GM18873 (cell line): ENCODE measurements at regions not wholly inside any gene's neighbourhood (a gene's known extent, or its start where the extent isn't known, plus 50 kb on each side); places are given as distances from the start of the nearest gene placed in this dataset.
"Not testable (repeated sequence)": the region's sequence is repeated elsewhere in the genome, so short reads cannot be mapped to it uniquely, and the experiment has no call there.

Experiments
- ATAC-seq: cut with Tn5 transposase; IDR thresholded peaks from one replicate; pipeline ENCODE4 v1.9.1; 2021; ENCODE audit warnings: mild to moderate bottlenecking, moderate library complexity, moderate number of reproducible peaks; ENCODE audit not compliant: unreplicated experiment, low FRiP score

DNA sequence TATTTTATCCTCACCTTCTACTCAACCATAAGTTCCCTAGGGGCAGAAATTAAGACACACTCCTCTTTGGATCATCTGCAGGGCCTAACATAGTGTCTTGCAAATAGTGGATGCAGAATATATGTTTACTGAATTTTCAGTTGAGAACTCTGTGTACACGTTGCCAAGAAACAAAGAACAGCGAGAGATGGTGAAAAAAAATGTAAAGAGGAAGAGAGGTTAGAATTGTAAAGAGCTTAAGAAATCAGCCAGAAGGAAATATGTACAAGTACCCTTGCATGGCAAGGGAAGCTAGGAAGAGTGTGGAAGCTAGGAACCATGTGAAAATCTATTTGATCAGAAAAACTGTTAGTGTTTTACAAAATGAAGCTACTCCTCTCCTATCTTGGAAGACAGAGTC, 431.0 kb downstream of the SMARCA1 start:
- no peak for ATAC-seq

DNA sequence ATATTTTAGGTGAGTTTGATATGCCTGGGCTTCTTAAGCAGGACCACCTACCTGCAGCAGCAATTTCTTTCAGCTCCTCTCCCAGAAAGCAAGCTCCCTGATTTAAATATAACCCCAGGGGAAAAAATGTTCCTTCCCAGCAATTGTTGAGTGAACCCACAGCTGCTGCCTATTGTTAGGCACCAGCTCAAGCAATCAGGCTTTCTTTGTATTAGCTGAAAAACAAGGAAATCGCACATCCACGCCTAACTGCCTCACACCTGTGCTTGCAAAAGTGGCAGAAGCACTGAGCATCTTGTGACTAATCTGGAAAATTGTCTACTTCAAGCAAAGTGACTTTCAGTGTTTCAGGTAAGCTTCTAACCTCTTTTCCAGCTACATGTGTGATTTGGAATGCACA, 432.2 kb downstream of the SMARCA1 start:
- ATAC-seq, result no peak

DNA sequence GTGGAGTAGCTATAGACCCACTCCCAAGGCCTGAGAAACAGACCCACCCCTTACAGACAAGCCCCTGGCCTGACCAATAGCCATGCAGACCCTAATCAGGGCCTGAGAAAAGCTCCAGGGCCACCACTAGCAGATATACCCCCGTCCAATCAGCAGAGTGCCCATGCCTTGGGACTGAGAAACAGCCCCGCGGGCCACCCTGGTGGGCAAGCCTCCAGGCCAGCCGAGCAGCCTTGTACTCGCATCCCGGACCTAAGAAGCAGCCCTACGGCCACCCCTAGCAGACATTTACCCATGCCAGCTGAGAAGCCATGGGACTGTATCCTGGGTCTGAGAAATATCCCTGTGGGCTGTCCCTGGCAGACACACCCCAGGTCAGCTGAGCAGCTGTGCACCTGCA, 436.5 kb downstream of the SMARCA1 start:
- no peak for ATAC-seq

DNA sequence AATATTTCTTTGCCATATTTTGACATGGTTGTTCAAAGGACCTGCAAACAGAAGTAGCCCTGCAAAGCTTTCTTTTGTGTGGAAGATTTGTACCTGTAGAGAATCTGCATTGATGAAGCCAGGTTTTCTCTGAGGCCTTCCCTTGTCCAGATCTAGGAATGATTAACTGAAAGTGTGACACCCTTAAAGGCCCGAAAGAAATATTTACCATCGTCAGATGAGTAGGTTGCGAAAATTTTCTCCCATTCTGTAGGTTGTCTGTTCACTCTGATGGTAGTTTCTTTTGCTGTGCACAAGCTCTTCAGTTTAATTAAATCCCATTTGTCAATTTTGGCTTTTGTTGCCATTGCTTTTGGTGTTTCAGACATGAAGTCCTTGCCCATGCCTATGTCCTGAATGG, 439.0 kb downstream of the SMARCA1 start:
- not testable (repeated sequence) for ATAC-seq

DNA sequence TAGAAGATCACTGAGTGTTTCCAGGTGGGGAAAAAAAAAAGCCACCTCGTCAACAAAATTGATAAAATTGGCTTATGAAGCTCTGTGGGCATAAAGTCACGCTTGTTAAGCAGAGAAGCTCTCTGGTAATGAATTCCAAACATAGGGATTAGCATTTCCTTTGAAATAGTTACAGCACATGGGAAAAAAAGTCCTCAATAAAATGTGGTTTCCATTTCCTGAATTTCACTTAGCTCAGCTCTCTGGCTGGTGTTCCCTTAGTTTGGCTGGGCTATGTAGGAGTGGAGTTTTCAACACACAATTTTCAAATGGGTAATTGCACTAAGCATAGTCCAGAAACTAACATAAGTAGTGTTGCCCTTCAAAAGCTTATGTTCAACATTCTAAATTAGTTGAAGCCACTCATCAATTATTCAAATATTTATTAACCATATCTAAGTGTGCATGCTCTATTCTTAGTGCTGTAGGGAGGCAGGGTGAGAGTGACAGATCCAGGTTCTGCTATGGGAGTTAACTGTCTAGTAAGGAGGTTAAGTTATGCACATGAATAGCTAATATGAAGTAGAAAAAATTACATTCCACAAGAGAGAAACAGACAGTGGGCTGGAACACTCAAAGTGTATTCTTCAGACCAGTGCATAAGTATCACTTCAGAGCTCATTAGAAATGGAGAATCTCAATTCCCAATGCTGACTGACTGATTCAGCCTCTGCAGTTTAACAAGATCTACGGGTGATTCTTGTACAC, 445.7 kb downstream of the SMARCA1 start:
- no peak for ATAC-seq

DNA sequence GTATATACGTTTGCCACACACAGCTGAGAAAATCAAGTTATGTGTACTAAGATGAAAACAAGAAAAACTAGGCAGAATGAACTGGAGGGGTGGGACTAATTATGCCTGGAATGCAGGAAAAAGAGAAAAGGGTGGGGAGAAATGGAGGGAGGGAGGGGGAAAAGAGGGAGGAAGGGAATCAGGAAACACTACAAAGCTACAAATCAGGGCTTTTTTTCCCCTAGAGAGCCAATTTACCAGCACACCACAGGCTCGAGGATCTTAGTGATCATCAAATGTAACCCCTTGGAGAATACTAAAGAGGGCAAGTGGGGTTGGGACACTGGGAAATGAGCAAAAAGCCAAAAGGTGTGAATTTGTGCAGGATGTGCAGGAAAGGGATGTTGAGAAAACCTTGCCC, 451.9 kb downstream of the SMARCA1 start:
- no peak for ATAC-seq

DNA sequence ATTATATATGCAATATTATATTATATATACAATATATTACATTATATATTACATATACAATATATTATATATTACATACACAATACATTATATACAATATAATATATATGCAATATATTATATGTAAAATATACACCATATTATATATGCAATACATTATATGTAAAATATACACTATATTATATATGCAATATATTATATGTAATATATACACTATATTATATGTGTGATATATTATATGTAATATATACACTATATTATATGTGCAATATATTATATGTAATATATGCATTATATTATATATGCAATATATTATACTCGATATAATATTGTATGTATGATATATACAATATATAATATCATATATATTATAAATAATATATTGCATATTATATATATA, 457.4 kb downstream of the SMARCA1 start:
- ATAC-seq, result no peak

DNA sequence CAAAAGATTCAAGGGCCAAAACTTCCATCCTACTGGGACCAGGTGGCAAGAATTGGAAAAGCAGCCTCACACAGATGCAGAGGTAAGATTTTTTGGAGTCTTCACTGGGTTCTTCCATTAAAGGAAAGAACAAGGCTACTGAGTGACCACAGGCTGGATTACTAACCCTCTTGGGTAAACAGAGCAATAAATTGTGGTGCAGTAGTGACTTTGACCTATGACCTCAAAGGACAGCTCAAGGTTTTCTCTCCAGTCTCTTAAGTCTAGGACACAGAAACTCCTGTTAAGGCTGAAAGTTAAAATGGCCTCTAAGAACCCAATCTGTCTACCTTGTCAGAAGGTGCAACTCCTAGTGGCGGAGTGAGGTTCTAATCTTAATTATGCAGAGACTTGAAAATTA, 464.9 kb downstream of the SMARCA1 start:
- ATAC-seq, result no peak

DNA sequence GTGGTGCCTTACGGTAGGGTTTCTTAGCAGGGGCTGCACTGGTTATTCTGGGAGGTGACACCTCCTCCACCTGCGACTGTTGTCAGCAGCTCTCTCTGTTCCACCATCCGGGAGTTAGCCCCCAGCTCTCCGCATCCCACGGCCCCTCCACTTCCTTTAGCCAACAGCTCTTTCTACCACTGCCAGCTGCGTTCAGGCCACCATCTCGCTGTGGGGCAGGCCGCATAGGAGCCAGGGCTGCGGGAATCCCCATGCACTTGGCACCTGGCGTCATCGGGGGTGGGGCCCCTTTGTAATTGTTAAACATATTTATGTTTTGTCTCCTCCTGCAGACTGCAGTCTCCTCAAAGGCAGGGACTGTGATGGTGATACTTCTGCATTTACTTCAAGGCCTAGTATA, 480.2 kb downstream of the SMARCA1 start:
- ATAC-seq, result no peak

DNA sequence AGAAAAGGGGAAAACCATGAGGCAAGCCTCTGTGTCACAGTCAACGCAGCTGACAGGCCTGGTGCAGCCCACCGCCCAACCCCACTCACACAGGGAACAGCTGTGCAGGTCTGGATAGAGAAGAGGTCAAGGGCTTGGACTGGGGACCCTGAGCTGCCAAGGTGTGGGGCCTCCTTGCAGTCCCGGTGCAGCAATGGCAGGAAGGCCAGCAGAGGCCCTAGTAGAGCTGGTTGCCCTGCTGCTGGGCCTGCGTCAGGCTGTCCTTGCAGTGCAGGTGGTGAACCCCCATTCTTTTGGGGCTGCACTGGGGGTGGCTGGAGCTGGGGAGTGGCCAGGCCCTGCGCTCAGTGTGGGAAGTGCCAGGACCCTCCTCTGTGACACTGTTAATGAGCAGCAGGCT, 482.0 kb downstream of the SMARCA1 start:
- no peak for ATAC-seq

DNA sequence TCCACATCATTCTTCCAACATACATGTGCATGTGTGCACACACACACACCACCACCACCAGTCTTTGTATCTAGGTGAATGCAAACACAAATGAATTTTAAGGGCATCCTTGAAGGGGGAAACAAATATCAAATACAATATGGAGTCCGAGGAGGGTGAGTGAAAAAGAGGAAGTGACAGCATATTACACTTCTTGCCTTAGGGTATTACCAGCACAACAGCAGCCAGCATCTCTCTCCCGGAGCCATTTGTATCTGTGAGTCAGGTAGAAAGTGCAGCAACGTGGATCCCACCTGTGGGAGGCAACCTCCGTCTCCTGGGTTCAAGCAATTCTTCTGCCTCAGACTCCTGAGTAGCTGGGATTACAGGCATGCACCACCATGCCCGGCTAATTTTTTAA, 483.2 kb downstream of the SMARCA1 start:
- ATAC-seq, result no peak

DNA sequence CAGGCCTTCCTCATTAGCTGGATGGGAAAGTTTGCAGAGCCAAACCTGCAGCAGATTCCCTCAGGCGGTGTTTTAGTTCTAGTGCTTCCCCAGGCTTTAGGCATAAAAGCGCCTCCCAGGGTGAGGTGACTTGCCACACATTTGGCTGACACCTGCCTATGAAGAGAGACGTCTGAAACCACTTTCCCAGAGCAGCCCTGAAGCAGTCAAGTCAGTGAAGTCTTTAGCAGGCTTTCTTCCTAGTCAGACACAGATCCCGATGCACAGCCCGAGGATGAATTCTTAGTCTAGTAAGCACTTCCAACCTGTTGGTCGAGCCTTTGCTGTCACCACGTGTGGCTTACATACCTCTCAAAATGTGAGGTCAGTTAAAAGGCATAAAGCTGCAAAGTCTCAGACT, 484.1 kb downstream of the SMARCA1 start:
- no peak for ATAC-seq

DNA sequence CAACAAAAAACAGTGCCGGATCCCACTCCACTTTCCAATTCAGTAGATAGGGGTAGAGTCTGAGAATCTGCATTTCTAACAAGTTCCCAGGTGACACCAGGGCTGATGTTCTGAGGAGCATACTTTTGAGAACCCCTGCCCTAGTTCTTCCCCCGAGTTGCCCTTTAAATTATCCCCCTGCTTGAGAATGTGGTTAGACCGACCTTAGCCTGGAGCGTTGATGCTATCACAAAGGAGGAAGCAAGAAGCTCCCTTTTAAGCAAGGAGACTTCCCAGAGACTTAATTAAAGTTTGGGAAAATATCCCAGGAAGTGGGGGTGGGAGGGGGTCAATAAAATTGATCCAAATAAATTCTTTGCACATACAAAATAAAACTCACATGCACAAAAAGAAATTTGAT, 485.9 kb downstream of the SMARCA1 start:
- no peak for ATAC-seq

DNA sequence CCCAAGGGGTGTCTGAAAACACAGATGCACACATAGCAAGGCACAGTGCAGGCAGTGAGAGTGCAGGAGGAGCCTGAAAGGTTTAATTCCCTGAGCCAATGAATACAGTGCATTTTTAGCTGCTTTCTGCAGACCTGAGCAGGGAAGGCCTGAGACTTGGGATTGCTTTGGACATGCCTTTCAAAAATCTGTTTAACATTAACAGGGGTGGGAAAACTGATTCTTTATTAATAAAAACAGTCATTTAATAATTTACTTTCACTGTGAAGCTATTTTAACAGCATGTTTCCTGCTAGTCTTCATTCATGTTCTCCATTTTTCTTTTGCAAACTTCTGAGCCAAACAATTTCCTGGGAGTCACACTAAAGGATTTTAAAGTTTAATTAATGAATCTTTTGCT, 488.1 kb downstream of the SMARCA1 start:
- no peak for ATAC-seq

DNA sequence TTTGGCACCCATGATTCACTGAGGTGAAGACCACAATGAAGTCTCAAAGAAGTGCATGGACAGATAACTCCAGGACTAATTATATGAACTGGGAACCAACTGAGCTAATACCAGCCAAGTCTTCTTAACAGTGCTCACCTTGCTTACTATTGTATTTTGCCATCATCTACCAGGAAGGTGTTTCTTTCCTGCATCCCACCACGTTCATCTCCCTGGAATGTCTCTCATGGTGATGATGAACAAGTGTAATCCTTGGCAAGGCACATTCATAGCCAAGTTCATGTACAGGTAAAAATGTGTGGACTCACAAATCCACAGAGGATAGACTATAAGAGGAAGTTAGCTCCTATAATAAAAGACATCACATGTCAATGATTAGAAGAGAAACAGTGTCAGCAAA, 489.1 kb downstream of the SMARCA1 start:
- no peak for ATAC-seq

DNA sequence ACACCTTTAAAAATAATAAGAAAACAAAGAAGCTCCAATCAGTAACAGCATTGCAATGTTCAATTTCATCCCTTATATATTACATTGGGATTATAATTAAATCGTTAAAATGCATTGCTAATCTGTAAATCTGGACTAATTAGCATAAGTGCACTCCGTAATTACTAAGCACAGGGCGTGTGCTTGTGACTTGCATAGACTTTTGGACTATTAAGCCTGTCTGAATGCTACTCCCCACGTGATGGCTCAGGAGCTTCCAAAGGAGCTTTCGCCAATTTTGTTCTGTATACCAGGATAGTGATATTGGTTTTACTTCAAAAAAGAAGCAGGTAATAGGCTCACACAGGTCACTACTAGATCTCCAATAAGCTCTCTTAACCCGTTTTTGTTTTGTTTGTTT, 497.1 kb downstream of the SMARCA1 start:
- no peak for ATAC-seq

DNA sequence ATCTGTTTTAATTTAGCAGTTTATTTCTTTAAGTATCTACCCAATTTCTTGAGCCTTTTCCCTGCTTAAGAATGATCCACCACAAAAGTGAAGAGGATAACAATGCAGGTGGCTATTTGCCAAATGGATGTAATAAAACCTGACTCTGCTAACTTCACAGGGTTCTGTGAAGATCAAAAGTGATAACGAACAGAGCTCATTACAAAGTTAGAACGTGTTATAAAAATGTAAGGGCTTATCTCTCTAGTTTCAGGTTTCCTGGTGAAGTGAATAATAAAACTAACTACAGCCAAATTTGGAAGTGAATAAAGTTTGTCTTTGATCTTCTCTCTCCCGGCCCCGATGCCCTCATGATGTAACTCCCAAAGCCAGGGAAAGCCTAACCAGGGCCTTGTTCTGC, 497.9 kb downstream of the SMARCA1 start:
- ATAC-seq, result no peak

DNA sequence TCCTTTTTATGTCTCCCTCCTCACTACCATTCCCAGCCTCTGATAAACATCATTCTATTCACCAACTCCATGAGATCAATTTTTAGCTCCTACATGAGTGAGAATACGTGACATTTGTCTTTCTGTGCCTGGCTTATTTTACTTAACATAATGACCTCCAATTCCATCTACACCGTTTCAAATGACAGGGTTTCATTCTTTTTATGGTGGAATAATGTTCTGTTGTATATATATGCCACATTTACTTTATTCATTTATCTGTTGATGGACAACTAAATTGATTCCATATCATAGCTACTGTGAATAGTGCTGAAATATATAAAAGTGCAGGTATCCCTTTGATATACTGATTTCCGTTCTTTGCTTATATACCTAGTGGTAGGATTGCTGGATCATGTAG, 503.9 kb downstream of the SMARCA1 start:
- no peak for ATAC-seq

DNA sequence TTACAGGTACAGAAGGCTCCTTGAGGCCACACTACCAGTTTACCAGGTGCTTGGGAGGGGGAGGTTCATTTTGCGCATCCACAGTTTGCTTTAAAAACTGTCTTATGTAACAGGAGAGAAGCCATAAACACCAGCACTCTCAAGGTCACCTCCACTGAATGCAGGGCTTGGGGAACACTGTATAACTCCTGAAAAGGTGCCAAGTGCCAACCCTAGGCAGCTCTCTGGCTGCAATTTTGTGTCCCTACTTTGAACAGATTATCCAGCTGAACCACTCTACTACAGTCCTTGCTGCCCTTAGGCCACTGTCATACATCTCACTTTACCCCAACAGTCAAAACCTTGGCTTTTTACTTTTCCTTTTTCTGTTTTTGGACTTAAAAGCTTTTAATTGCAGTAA, 507.9 kb downstream of the SMARCA1 start:
- no peak for ATAC-seq

DNA sequence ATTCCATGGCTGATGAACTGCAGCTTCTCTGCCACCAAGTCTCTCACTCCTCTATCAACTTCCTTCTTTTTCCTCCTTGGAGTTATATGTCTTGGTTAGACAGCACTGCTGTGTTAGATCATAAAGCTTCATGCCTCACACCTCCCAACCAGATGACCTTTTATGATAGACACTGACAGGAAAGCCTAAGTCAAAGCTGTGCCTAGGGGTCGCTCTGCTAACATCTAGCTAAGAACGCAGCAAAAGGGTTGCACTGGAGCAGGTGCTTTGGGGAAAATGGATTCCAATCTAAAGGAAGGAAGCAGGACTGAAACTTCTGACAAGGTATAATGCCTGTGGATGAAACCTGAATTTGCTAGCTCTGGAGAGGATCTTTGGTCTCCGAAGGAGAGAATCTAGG, 509.7 kb downstream of the SMARCA1 start:
- no peak for ATAC-seq

DNA sequence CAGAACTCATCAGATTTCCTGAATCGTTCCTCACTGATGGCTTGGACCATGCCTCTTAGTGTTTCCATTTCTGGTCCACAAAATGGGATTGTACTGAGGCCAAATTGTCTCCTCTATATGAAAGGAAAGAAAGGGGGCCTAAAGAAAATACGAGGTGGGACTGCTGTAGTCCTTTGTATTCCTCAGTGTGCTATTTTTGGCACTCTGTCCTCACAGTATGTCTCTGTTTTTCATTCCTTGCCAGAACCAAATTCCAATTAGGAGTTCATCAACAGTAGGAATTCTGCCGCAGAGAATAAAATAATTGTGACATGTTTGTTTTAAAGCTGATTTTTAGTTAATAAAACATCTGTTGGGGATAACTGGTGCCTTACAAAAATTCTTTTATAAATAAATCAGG, 515.7 kb downstream of the SMARCA1 start:
- no peak for ATAC-seq

DNA sequence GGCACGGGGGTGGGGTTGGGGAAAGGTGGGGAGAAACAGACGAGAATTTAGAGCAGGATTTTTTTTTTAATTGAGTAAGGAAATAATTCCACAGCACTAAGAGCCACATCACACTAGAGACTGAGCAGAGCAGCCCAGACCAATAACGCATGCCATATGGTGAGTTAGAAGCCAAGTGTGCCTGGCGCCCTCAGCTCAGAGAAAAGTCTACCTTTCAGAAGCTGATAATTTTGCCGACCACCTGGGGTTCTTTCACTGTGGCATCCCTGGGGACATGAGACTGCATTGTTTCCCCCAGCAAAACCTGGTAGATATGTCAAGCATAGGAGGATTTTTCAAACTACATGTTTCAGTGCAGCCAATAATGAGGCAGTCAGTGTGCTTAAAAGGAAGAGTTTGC, 516.8 kb downstream of the SMARCA1 start:
- no peak for ATAC-seq

DNA sequence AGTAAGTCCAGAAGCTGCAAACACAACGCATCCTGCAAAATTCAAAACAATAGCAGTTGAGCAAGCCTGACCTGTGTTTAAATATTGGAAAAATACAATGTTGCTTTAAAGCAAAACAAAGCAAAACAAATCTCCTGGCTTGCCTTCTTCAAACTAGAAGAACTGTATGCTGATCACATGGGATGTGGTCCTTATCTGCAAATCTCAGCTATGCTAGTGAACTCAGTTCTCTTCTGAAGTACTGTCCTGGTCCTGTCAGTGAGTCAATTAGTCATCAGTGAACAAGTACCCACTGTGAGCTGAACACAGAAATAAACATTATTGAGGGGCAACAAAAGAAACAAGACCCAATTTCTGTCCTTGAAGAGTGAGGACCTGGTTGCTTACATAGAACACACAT, 522.5 kb downstream of the SMARCA1 start:
- no peak for ATAC-seq
